ENCODE measurements at regions not wholly inside any gene's neighbourhood (a gene's known extent, or its start where the extent isn't known, plus 50 kb on each side); places are given as distances from the start of the nearest gene placed in this dataset.
A peak's percentile ranks its signal among the peaks of the same experiment; 100 is the strongest.

DNA sequence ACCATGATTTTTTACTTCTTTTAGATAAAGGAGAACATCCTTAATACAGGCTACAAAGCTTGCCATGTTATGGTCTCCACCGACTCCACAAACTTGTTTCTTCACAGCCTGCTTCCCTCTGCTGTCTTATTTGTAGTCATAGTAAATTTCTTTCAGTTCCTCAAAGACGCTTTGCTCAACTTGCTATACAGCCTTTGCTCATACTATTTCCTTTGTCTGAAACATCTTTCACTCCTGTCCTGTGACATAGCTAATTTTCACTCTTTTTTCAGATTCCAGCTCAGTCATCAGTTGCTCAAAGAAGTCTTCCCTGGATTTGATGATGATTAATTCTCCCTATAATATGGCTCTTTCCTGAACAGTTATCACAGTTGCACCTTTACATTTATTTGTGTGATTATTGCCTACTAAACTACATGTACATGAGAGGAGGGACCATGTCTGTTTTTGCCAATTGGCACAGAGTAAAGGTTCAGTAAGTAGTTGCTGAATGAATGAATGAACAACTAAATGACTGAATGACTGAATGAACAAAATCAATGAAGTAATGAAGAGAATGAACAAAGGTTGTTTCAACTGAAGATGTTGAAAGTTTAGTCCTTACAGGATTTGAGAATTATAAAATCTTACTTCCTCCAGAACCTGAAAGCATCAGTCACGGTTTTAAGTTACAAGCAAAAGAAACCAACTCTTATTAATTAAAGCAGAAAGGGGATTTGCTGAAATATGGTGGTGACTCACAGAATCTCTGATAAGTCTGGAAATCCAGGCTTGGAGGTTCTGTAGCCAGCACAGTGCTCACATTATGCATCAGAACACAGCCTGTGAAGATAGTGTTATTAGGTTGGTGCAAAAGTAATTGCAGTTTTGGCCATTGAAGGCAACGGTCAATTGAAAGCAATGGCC is 186.4 kb upstream of the FAM98A start:
- H3K4me3 ChIP-seq (ENCODE audit: low read depth, low read length) = no peak overlapping the region
- TF ChIP-seq, protein P1, sequence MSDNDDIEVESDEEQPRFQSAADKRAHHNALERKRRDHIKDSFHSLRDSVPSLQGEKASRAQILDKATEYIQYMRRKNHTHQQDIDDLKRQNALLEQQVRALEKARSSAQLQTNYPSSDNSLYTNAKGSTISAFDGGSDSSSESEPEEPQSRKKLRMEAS (IDR thresholded peaks at IDR 0.05; ENCODE audit: low read depth, low read length) = no peak
- TF ChIP-seq MYC (IDR thresholded peaks at IDR 0.05; ENCODE audit: low read depth, low read length) (no peak), POLR2A (IDR thresholded peaks at IDR 0.05; ENCODE audit: extremely low read depth, insufficient read length) (no peak)
- TF ChIP-seq, protein P2, sequence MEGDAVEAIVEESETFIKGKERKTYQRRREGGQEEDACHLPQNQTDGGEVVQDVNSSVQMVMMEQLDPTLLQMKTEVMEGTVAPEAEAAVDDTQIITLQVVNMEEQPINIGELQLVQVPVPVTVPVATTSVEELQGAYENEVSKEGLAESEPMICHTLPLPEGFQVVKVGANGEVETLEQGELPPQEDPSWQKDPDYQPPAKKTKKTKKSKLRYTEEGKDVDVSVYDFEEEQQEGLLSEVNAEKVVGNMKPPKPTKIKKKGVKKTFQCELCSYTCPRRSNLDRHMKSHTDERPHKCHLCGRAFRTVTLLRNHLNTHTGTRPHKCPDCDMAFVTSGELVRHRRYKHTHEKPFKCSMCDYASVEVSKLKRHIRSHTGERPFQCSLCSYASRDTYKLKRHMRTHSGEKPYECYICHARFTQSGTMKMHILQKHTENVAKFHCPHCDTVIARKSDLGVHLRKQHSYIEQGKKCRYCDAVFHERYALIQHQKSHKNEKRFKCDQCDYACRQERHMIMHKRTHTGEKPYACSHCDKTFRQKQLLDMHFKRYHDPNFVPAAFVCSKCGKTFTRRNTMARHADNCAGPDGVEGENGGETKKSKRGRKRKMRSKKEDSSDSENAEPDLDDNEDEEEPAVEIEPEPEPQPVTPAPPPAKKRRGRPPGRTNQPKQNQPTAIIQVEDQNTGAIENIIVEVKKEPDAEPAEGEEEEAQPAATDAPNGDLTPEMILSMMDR (IDR thresholded peaks at IDR 0.05; ENCODE audit: low read depth, low read length) = no peak
- DNase-seq (ENCODE audit: low read depth) = no peak

DNA sequence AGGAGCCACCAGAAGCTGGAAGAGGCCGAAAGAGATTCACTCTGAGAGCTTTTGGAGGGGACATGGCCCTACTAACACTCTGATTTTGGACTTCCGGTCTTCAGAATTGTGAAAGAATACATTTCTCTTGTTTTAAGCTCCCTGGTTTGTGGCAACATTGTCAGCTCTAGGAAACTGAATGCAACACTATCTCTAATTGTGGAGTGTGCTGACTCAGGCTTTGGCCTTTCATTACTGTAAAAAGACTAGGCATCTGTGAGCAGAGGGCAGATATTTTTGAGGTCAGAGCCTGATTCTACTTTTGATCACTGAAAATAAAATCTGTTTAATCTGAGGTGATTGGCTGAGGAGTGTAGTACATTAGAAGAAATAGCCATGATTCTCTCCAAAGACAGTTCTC is 185.4 kb upstream of the FAM98A start:
- no peak for DNase-seq (ENCODE audit: low read depth)
- TF ChIP-seq, protein P1 (IDR thresholded peaks at IDR 0.05; ENCODE audit: low read depth, low read length) = no peak
- TF ChIP-seq MYC (IDR thresholded peaks at IDR 0.05; ENCODE audit: low read depth, low read length) = no peak
- no peak for TF ChIP-seq POLR2A (IDR thresholded peaks at IDR 0.05; ENCODE audit: extremely low read depth, insufficient read length)
- H3K4me3 ChIP-seq (ENCODE audit: low read depth, low read length) = no peak overlapping the region

DNA sequence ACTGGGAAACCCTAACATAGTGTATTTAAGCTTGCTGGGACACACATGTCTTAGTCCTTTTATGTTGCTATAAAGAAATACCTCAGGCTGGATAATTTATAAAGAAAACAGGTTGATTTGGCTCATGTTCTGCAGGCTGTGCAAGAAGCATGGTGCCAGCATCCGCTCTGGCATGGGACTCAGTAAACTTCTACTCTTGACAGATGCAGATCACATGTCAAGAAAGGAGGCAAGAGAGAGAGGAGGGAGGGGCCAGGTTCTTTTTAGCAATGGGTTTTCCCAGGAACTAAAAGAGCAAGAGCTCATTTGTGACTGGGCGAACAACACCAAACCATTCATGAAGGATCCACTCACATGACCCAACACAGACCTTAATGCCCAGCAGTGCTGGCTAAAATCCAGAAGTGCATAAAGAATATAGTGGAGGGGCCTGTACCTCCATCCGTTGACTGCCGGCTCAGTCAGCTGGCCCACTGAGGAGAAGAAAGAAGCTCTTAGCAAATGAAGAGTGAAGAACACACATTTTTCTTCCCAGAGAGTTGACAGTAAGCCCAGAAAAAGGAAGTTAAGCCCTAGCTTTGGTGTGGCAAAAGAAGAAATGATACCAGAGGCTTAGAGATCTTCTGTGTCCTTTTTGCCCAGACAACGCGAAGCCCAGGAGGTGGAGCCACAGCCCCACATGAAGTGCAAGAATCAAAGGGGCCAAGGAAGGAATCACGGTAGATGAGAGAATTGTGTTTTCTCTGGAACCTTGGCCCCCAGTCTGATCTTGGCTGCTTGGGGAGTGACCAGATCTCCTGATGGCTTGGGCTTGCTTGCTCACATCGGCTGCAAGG is 183.5 kb upstream of the FAM98A start:
- DNase-seq (ENCODE audit: low read depth) = peak; percentile 6
- TF ChIP-seq MYC (IDR thresholded peaks at IDR 0.05; ENCODE audit: low read depth, low read length) = no peak
- TF ChIP-seq, protein P2 (IDR thresholded peaks at IDR 0.05; ENCODE audit: low read depth, low read length) = no peak
- TF ChIP-seq, protein P1 (IDR thresholded peaks at IDR 0.05; ENCODE audit: low read depth, low read length) = no peak
- TF ChIP-seq POLR2A (IDR thresholded peaks at IDR 0.05; ENCODE audit: extremely low read depth, insufficient read length) = no peak
- H3K4me3 ChIP-seq (ENCODE audit: low read depth, low read length) = no peak overlapping the region

DNA sequence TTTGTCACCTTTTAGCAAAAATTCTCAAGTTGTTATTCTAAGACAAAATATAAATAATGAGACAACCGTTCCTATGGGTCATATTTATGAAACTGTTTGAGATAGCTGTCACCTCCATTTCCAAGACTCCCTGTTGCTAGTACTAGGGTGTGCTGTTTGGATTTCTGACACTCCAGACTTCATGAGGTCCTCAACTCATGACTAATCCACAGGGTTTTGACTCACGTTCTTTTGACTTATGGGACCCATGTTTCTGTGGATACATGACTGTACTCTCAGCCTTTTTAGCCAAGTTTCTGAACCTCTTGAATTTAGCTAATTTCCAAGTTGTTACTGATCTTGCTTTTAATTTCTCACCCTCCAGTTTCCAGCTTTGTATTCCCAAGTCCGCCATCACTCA is 178.7 kb upstream of the FAM98A start:
- no peak for DNase-seq (ENCODE audit: low read depth)
- no peak overlapping the region for H3K4me3 ChIP-seq (ENCODE audit: low read depth, low read length)
- no peak for TF ChIP-seq POLR2A (IDR thresholded peaks at IDR 0.05; ENCODE audit: extremely low read depth, insufficient read length)
- TF ChIP-seq, protein P2 (IDR thresholded peaks at IDR 0.05; ENCODE audit: low read depth, low read length) = no peak
- TF ChIP-seq, protein P1 (IDR thresholded peaks at IDR 0.05; ENCODE audit: low read depth, low read length) = no peak
- TF ChIP-seq MYC (IDR thresholded peaks at IDR 0.05; ENCODE audit: low read depth, low read length) = no peak

DNA sequence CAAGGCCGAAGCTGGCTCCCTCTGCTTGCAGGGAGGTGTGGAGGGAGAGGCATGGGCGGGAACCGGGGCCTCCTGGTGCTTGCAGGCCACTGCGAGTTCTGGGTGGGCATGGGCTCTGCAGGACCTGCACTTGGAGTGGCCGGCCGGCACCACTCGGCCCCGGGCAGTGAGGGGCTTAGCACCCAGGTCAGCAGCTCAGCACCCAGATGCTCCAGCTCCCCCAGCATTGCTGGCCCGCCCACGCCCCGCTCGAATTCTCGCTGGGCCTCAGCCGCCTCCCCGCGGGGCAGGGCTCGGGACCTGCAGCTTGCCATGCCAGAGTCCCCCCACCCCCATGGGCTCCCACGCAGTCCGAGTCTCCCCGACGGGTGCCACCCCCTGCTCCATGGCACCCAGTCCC is 176.2 kb upstream of the FAM98A start:
- DNase-seq (ENCODE audit: low read depth) = no peak
- TF ChIP-seq, protein P1 (IDR thresholded peaks at IDR 0.05; ENCODE audit: low read depth, low read length) = no peak
- TF ChIP-seq POLR2A (IDR thresholded peaks at IDR 0.05; ENCODE audit: extremely low read depth, insufficient read length) = no peak
- TF ChIP-seq, protein P2 (IDR thresholded peaks at IDR 0.05; ENCODE audit: low read depth, low read length) = no peak
- no peak overlapping the region for H3K4me3 ChIP-seq (ENCODE audit: low read depth, low read length)
